Neural cell (in vitro differentiated cells): ENCODE measurements at regions not wholly inside any gene's neighbourhood (a gene's known extent, or its start where the extent isn't known, plus 50 kb on each side); places are given as distances from the start of the nearest gene placed in this dataset.

Experiments used
- EP300 ChIP-seq: fragments of 450-650 bp; conservative IDR thresholded peaks from 2 replicates; pipeline ENCODE4 v1.6.1; 2014; ENCODE audit warnings: antibody characterized with exemption, mild to moderate bottlenecking, moderate library complexity; ENCODE audit not compliant: poor library complexity, severe bottlenecking
- POLR2AphosphoS5 ChIP-seq: IDR thresholded peaks from 2 replicates; pipeline ENCODE4 v1.6.1; 2012
- RAD21 ChIP-seq: fragments of 450-650 bp; conservative IDR thresholded peaks from 2 replicates; pipeline ENCODE4 v1.6.1; 2014; ENCODE audit warnings: antibody characterized with exemption, mild to moderate bottlenecking, moderate library complexity
- SMC3 ChIP-seq: fragments of 450-650 bp; conservative IDR thresholded peaks from 2 replicates; pipeline ENCODE4 v1.6.1; 2014; ENCODE audit warnings: antibody characterized with exemption, mild to moderate bottlenecking, moderate library complexity; ENCODE audit not compliant: poor library complexity
- TAF1 ChIP-seq: IDR thresholded peaks from 2 replicates; pipeline ENCODE4 v1.6.1; 2012; ENCODE audit warnings: low read depth
- TF ChIP-seq, protein P1 (sequence below): fragments of 450-650 bp; IDR thresholded peaks from 2 replicates; pipeline ENCODE4 v1.5.1; 2014; ENCODE audit warnings: antibody characterized with exemption, mild to moderate bottlenecking, moderate library complexity; ENCODE audit not compliant: poor library complexity, severe bottlenecking
- TF ChIP-seq, protein P2 (sequence below): IDR thresholded peaks from 2 replicates; pipeline ENCODE4 v1.6.1; 2012; ENCODE audit warnings: borderline replicate concordance

DNA sequence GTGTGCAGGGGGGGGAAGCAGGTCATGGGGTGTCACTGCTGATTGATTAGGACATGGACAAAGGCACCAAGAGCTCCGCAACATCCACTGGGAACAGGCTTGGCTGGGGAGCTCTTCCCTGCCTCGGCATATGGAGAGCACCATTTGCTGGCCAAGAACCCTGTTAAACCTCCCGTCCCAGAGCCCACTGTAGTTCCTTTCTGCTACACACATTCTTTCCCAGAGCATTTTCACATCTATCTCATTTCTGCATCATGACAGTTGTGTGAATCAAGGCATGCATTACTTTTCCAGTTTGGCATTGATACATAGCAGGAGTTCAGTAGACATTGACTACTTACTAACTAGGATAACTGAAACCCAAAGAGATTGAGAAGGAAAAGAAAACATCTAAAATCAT lies 333.4 kb upstream of the B3GAT1 start:
- TF ChIP-seq, protein P1, sequence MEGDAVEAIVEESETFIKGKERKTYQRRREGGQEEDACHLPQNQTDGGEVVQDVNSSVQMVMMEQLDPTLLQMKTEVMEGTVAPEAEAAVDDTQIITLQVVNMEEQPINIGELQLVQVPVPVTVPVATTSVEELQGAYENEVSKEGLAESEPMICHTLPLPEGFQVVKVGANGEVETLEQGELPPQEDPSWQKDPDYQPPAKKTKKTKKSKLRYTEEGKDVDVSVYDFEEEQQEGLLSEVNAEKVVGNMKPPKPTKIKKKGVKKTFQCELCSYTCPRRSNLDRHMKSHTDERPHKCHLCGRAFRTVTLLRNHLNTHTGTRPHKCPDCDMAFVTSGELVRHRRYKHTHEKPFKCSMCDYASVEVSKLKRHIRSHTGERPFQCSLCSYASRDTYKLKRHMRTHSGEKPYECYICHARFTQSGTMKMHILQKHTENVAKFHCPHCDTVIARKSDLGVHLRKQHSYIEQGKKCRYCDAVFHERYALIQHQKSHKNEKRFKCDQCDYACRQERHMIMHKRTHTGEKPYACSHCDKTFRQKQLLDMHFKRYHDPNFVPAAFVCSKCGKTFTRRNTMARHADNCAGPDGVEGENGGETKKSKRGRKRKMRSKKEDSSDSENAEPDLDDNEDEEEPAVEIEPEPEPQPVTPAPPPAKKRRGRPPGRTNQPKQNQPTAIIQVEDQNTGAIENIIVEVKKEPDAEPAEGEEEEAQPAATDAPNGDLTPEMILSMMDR, result no peak
- no peak for TF ChIP-seq SMC3
- TF ChIP-seq EP300, result no peak
- TF ChIP-seq POLR2AphosphoS5, result no peak
- TF ChIP-seq TAF1, result no peak
- TF ChIP-seq, protein P2, sequence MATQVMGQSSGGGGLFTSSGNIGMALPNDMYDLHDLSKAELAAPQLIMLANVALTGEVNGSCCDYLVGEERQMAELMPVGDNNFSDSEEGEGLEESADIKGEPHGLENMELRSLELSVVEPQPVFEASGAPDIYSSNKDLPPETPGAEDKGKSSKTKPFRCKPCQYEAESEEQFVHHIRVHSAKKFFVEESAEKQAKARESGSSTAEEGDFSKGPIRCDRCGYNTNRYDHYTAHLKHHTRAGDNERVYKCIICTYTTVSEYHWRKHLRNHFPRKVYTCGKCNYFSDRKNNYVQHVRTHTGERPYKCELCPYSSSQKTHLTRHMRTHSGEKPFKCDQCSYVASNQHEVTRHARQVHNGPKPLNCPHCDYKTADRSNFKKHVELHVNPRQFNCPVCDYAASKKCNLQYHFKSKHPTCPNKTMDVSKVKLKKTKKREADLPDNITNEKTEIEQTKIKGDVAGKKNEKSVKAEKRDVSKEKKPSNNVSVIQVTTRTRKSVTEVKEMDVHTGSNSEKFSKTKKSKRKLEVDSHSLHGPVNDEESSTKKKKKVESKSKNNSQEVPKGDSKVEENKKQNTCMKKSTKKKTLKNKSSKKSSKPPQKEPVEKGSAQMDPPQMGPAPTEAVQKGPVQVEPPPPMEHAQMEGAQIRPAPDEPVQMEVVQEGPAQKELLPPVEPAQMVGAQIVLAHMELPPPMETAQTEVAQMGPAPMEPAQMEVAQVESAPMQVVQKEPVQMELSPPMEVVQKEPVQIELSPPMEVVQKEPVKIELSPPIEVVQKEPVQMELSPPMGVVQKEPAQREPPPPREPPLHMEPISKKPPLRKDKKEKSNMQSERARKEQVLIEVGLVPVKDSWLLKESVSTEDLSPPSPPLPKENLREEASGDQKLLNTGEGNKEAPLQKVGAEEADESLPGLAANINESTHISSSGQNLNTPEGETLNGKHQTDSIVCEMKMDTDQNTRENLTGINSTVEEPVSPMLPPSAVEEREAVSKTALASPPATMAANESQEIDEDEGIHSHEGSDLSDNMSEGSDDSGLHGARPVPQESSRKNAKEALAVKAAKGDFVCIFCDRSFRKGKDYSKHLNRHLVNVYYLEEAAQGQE, result no peak
- TF ChIP-seq RAD21, result no peak
